ENCODE measurements at regions not wholly inside any gene's neighbourhood (a gene's known extent, or its start where the extent isn't known, plus 50 kb on each side); places are given as distances from the start of the nearest gene placed in this dataset.

GRCh38 chr14:94717808-94718207 lies 52.1 kb downstream of the GSC start:
- Histone ChIP-seq H3K27ac (ENCODE audit: low read depth, low read length) (no peak overlapping the region), H3K9ac (ENCODE audit: low read length) (no peak overlapping the region), H3K9me3 (ENCODE audit: low read length) (no peaks in the 10 kb centered on the region), H3K4me3 (ENCODE audit: low read depth in 1 of 2, low read length in 2 of 2) (no peak overlapping the region), H3K4me1 (ENCODE audit: insufficient read depth, low read length) (peaks cover 9% of the 10 kb centered on the region), H3K27me3 (ENCODE audit: control insufficient read depth in 1 of 2, insufficient read depth in 2 of 2, low read length in 2 of 2) (no peaks in the 10 kb centered on the region), H3K36me3 (ENCODE audit: insufficient read depth, low read length) (no peaks in the 10 kb centered on the region)

GRCh38 chr14:94716976-94717375 lies 52.9 kb downstream of the GSC start:
- Histone ChIP-seq H3K4me1 (ENCODE audit: insufficient read depth, low read length) (peaks cover 10% of the 10 kb centered on the region), H3K27me3 (ENCODE audit: control insufficient read depth in 1 of 2, insufficient read depth in 2 of 2, low read length in 2 of 2) (no peaks in the 10 kb centered on the region), H3K9me3 (ENCODE audit: low read length) (no peaks in the 10 kb centered on the region), H3K9ac (ENCODE audit: low read length) (no peak overlapping the region), H3K36me3 (ENCODE audit: insufficient read depth, low read length) (no peaks in the 10 kb centered on the region), H3K27ac (ENCODE audit: low read depth, low read length) (no peak overlapping the region), H3K4me3 (ENCODE audit: low read depth in 1 of 2, low read length in 2 of 2) (no peak overlapping the region)

DNA sequence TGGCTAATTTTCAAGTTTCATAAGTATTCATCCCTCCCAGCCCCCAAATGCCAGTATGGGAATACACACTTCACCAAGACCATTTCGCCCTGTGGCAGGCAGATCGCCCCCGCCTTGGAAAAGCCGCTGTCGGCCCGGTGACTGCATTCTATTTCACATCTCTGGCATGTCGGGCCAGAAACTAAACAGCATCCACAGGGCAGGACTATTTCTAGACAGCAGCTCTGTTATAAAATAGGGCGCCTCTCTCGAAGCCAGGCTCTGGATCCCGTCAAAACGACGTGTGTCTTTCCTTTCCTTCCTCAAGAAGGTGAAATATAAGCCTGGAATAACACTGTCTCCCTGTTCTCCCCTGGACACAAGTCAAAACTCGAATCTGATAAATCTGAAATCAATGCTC lies 56.8 kb downstream of the GSC start:
- H3K9me3 ChIP-seq (ENCODE audit: low read length) = no peaks in the 10 kb centered on the region
- no peak overlapping the region for H3K27ac ChIP-seq (ENCODE audit: low read depth, low read length)
- H3K4me3 ChIP-seq (ENCODE audit: low read depth in 1 of 2, low read length in 2 of 2) = no peak overlapping the region
- H3K36me3 ChIP-seq (ENCODE audit: insufficient read depth, low read length) = no peaks in the 10 kb centered on the region
- peaks cover 10% of the 10 kb centered on the region for H3K4me1 ChIP-seq (ENCODE audit: insufficient read depth, low read length)
- no peak overlapping the region for H3K9ac ChIP-seq (ENCODE audit: low read length)
- H3K27me3 ChIP-seq (ENCODE audit: control insufficient read depth in 1 of 2, insufficient read depth in 2 of 2, low read length in 2 of 2) = peaks cover 0 to 6% of the 10 kb centered on the region in 2 donors

DNA sequence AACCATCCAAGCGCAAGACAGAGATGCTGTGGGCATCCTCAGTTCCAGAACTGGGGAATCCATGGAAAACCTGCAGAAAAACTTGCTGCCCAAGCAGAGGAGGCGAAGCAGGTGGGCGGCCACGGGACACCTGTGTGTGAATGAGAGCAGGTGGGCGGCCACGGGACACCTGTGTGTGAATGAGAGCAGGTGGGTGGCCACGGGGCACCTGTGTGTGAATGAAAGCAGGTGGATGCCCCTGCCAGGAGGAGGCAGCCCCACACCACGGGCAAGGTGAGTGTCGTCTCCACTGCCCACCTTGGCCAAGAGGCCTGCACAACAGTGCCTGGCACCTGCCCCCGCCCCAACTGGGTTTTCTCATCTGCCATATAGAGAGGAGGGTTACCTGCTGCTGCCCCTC lies 59.2 kb downstream of the GSC start:
- Histone ChIP-seq H3K9ac (ENCODE audit: low read length) (no peak overlapping the region), H3K27me3 (ENCODE audit: control insufficient read depth in 1 of 2, insufficient read depth in 2 of 2, low read length in 2 of 2) (peaks cover 3 to 6% of the 10 kb centered on the region in 2 donors), H3K4me1 (ENCODE audit: insufficient read depth, low read length) (peaks cover 10% of the 10 kb centered on the region), H3K4me3 (ENCODE audit: low read depth in 1 of 2, low read length in 2 of 2) (no peak overlapping the region), H3K27ac (ENCODE audit: low read depth, low read length) (no peak overlapping the region), H3K9me3 (ENCODE audit: low read length) (no peaks in the 10 kb centered on the region), H3K36me3 (ENCODE audit: insufficient read depth, low read length) (no peaks in the 10 kb centered on the region)

GRCh38 chr14:94707494-94707893 lies 62.4 kb downstream of the GSC start:
- Histone ChIP-seq H3K4me3 (ENCODE audit: low read depth in 1 of 2, low read length in 2 of 2) (no peak overlapping the region), H3K36me3 (ENCODE audit: insufficient read depth, low read length) (no peaks in the 10 kb centered on the region), H3K27ac (ENCODE audit: low read depth, low read length) (no peak overlapping the region), H3K9ac (ENCODE audit: low read length) (no peak overlapping the region), H3K27me3 (ENCODE audit: control insufficient read depth in 1 of 2, insufficient read depth in 2 of 2, low read length in 2 of 2) (peaks cover 3 to 6% of the 10 kb centered on the region in 2 donors), H3K4me1 (ENCODE audit: insufficient read depth, low read length) (no peaks in the 10 kb centered on the region), H3K9me3 (ENCODE audit: low read length) (no peaks in the 10 kb centered on the region)

DNA sequence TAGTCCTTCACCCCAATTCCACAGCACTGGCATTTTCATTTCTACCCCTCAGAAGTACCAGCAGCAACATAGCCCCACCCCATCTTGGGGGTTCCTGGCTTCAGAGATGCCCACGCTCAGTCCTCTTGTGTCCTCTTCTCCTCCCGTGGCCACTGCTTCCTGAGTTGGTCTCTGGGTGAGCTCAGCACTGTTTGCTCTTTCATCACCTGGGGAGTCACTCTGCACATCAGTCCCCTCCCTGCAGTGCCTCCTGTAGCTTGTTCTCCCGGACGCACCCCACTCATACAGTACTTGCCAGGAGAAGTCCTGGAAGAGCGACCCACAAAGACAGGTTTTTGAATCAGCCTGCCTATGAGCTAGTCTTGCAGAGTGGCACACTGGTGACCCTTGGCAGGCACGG lies 63.8 kb downstream of the GSC start:
- Histone ChIP-seq H3K4me3 (ENCODE audit: low read depth in 1 of 2, low read length in 2 of 2) (no peak overlapping the region), H3K27me3 (ENCODE audit: control insufficient read depth in 1 of 2, insufficient read depth in 2 of 2, low read length in 2 of 2) (peaks cover 3 to 6% of the 10 kb centered on the region in 2 donors), H3K27ac (ENCODE audit: low read depth, low read length) (no peak overlapping the region), H3K9me3 (ENCODE audit: low read length) (no peaks in the 10 kb centered on the region), H3K36me3 (ENCODE audit: insufficient read depth, low read length) (no peaks in the 10 kb centered on the region), H3K4me1 (ENCODE audit: insufficient read depth, low read length) (no peaks in the 10 kb centered on the region), H3K9ac (ENCODE audit: low read length) (no peak overlapping the region)

- no peak overlapping the region for H3K27ac ChIP-seq (ENCODE audit: low read depth, low read length)
- H3K9ac ChIP-seq (ENCODE audit: low read length) = no peak overlapping the region
- no peaks in the 10 kb centered on the region for H3K36me3 ChIP-seq (ENCODE audit: insufficient read depth, low read length)
- H3K9me3 ChIP-seq (ENCODE audit: low read length) = no peaks in the 10 kb centered on the region
- H3K4me1 ChIP-seq (ENCODE audit: insufficient read depth, low read length) = no peaks in the 10 kb centered on the region
- H3K4me3 ChIP-seq (ENCODE audit: low read depth in 1 of 2, low read length in 2 of 2) = no peak overlapping the region
- H3K27me3 ChIP-seq (ENCODE audit: control insufficient read depth in 1 of 2, insufficient read depth in 2 of 2, low read length in 2 of 2) = peaks cover 0 to 3% of the 10 kb centered on the region in 2 donors
Observed at GRCh38 chr14:94702629-94703028, 67.3 kb downstream of the GSC start.

GRCh38 chr14:94701861-94702370 lies 68.0 kb downstream of the GSC start:
- Histone ChIP-seq H3K27me3 (ENCODE audit: control insufficient read depth in 1 of 2, insufficient read depth in 2 of 2, low read length in 2 of 2) (no peaks in the 10 kb centered on the region), H3K27ac (ENCODE audit: low read depth, low read length) (no peak overlapping the region), H3K4me1 (ENCODE audit: insufficient read depth, low read length) (no peaks in the 10 kb centered on the region), H3K36me3 (ENCODE audit: insufficient read depth, low read length) (no peaks in the 10 kb centered on the region), H3K9ac (ENCODE audit: low read length) (no peak overlapping the region), H3K9me3 (ENCODE audit: low read length) (no peaks in the 10 kb centered on the region), H3K4me3 (ENCODE audit: low read depth in 1 of 2, low read length in 2 of 2) (no peak overlapping the region)

DNA sequence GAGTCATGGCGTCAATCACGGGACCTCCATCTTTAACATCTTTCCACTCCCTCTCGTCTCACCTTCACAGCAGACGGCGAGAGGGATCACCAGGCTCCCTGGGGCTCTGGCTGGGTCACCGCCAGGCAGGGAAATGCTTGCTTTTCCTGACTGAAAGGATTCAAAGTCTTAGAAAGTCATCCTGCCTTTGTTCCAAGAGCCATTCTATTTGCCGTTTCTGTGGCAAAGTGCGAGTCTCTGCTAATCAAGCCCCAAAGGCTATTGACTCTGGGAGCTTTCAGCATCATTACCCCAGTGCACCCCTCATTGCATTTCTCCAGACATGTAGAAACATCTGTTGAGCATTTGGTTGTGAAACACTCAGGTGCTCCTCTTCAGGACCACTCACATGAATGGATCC lies 69.6 kb downstream of the GSC start:
- H3K9me3 ChIP-seq (ENCODE audit: low read length) = no peaks in the 10 kb centered on the region
- H3K27ac ChIP-seq (ENCODE audit: low read depth, low read length) = no peak overlapping the region
- no peak overlapping the region for H3K4me3 ChIP-seq (ENCODE audit: low read depth in 1 of 2, low read length in 2 of 2)
- H3K27me3 ChIP-seq (ENCODE audit: control insufficient read depth in 1 of 2, insufficient read depth in 2 of 2, low read length in 2 of 2) = no peaks in the 10 kb centered on the region
- no peak overlapping the region for H3K9ac ChIP-seq (ENCODE audit: low read length)
- H3K4me1 ChIP-seq (ENCODE audit: insufficient read depth, low read length) = no peaks in the 10 kb centered on the region
- H3K36me3 ChIP-seq (ENCODE audit: insufficient read depth, low read length) = no peaks in the 10 kb centered on the region

- Histone ChIP-seq H3K27ac (ENCODE audit: low read depth, low read length) (no peak overlapping the region), H3K4me1 (ENCODE audit: insufficient read depth, low read length) (no peaks in the 10 kb centered on the region), H3K27me3 (ENCODE audit: control insufficient read depth in 1 of 2, insufficient read depth in 2 of 2, low read length in 2 of 2) (no peaks in the 10 kb centered on the region), H3K9me3 (ENCODE audit: low read length) (no peaks in the 10 kb centered on the region), H3K36me3 (ENCODE audit: insufficient read depth, low read length) (no peaks in the 10 kb centered on the region), H3K4me3 (ENCODE audit: low read depth in 1 of 2, low read length in 2 of 2) (no peak overlapping the region), H3K9ac (ENCODE audit: low read length) (no peak overlapping the region)
Observed at GRCh38 chr14:94699831-94700230, 70.1 kb downstream of the GSC start.

GRCh38 chr14:94697773-94698556 lies 71.9 kb downstream of the GSC start:
- Histone ChIP-seq H3K9ac (ENCODE audit: low read length) (no peak overlapping the region), H3K27ac (ENCODE audit: low read depth, low read length) (no peak overlapping the region), H3K27me3 (ENCODE audit: control insufficient read depth in 1 of 2, insufficient read depth in 2 of 2, low read length in 2 of 2) (no peaks in the 10 kb centered on the region), H3K9me3 (ENCODE audit: low read length) (no peaks in the 10 kb centered on the region), H3K4me3 (ENCODE audit: low read depth in 1 of 2, low read length in 2 of 2) (no peak overlapping the region), H3K36me3 (ENCODE audit: insufficient read depth, low read length) (no peaks in the 10 kb centered on the region), H3K4me1 (ENCODE audit: insufficient read depth, low read length) (no peaks in the 10 kb centered on the region)

GRCh38 chr14:94696518-94696917 lies 73.4 kb downstream of the GSC start:
- H3K36me3 ChIP-seq (ENCODE audit: insufficient read depth, low read length) = no peaks in the 10 kb centered on the region

More at GRCh38 chr14:94696518-94696917, 73.4 kb downstream of the GSC start:
- Histone ChIP-seq H3K27ac (ENCODE audit: low read depth, low read length) (no peak overlapping the region), H3K9ac (ENCODE audit: low read length) (no peak overlapping the region), H3K27me3 (ENCODE audit: control insufficient read depth in 1 of 2, insufficient read depth in 2 of 2, low read length in 2 of 2) (no peaks in the 10 kb centered on the region), H3K4me1 (ENCODE audit: insufficient read depth, low read length) (no peaks in the 10 kb centered on the region), H3K9me3 (ENCODE audit: low read length) (no peaks in the 10 kb centered on the region), H3K4me3 (ENCODE audit: low read depth in 1 of 2, low read length in 2 of 2) (no peak overlapping the region)
